ENCODE measurements at regions not wholly inside any gene's neighbourhood (a gene's known extent, or its start where the extent isn't known, plus 50 kb on each side); places are given as distances from the start of the nearest gene placed in this dataset.

DNA sequence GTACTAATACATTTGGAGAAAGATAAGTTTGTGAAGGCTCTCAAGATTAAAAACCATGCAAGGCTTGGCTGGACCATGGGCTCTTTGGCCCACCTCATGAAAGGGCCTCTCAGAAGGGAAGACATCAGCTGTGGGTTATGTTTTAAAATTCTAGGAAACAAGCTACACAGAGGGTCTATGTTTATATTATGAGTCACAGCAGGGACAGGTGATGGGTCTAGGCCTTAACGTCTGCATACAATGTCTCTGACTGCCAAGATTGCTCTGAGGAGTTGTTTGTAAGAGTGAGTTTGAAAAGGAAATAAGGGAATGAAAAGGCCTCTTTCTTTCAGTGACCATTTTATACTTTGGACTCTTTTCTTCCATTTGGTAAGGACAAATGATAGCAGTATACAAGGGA is 77.0 kb upstream of the ARMCX2 start:
- H3K27ac Mint-ChIP-seq (ENCODE audit: unreplicated experiment): no peak overlapping the region
- no peak overlapping the region for H3K4me3 Mint-ChIP-seq (ENCODE audit: unreplicated experiment)
- no peaks in the 10 kb centered on the region for H3K4me1 Mint-ChIP-seq (ENCODE audit: unreplicated experiment)
- DNase-seq (ENCODE audit: extremely low spot score, unreplicated experiment): no peak
- TF ChIP-seq, protein P1, sequence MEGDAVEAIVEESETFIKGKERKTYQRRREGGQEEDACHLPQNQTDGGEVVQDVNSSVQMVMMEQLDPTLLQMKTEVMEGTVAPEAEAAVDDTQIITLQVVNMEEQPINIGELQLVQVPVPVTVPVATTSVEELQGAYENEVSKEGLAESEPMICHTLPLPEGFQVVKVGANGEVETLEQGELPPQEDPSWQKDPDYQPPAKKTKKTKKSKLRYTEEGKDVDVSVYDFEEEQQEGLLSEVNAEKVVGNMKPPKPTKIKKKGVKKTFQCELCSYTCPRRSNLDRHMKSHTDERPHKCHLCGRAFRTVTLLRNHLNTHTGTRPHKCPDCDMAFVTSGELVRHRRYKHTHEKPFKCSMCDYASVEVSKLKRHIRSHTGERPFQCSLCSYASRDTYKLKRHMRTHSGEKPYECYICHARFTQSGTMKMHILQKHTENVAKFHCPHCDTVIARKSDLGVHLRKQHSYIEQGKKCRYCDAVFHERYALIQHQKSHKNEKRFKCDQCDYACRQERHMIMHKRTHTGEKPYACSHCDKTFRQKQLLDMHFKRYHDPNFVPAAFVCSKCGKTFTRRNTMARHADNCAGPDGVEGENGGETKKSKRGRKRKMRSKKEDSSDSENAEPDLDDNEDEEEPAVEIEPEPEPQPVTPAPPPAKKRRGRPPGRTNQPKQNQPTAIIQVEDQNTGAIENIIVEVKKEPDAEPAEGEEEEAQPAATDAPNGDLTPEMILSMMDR (IDR thresholded peaks at IDR 0.05): no peak
- no peaks in the 10 kb centered on the region for H3K36me3 Mint-ChIP-seq (ENCODE audit: unreplicated experiment)
- H3K9me3 Mint-ChIP-seq (ENCODE audit: unreplicated experiment): peaks cover 9% of the 10 kb centered on the region
- H3K27me3 Mint-ChIP-seq (ENCODE audit: unreplicated experiment): no peaks in the 10 kb centered on the region

DNA sequence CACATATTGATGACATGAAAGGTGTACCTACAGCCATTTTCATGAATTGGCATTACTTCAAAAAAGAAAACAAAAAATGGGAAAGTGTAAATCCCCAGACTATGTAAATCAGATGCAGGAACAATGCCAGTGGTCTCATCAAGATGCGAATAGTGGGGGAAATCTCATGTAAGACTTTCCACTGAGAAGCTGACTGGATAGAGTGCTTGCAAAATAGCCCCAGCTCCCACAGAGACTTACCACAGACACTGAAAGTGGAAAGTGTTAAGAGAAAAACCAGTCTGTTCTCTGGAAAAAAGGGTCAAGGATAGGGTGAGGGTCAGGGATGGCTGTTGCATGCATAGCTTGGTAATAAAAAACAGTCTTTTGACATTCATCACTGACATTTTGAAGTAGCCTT is 73.2 kb upstream of the ARMCX2 start:
- DNase-seq (ENCODE audit: extremely low spot score, unreplicated experiment): no peak
- no peak overlapping the region for H3K4me3 Mint-ChIP-seq (ENCODE audit: unreplicated experiment)
- no peaks in the 10 kb centered on the region for H3K36me3 Mint-ChIP-seq (ENCODE audit: unreplicated experiment)
- TF ChIP-seq, protein P1 (IDR thresholded peaks at IDR 0.05): no peak
- H3K27ac Mint-ChIP-seq (ENCODE audit: unreplicated experiment): no peak overlapping the region
- no peaks in the 10 kb centered on the region for H3K27me3 Mint-ChIP-seq (ENCODE audit: unreplicated experiment)
- peaks cover 9% of the 10 kb centered on the region for H3K9me3 Mint-ChIP-seq (ENCODE audit: unreplicated experiment)
- no peaks in the 10 kb centered on the region for H3K4me1 Mint-ChIP-seq (ENCODE audit: unreplicated experiment)

DNA sequence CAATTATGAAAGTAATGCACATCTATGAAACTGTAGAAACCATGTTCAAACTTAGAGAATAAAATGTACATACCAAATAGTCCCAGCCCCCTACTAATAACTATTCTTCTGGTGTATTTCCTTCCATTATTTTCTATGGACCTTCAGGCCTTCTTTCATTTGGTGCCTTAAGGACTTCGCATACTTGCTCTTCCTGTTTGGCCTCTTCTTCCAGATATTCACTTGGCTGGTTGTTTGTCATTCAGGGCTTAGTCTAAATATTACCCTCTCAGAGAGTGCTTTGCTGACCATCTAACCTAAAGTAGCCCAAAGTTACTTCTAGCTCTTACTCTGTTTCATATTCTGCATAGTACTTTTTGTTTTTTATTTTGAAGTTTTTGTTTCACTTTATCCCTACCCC is 70.3 kb upstream of the ARMCX2 start:
- peaks cover 3% of the 10 kb centered on the region for H3K27me3 Mint-ChIP-seq (ENCODE audit: unreplicated experiment)
- H3K9me3 Mint-ChIP-seq (ENCODE audit: unreplicated experiment): peaks cover 3% of the 10 kb centered on the region
- DNase-seq (ENCODE audit: extremely low spot score, unreplicated experiment): no peak
- no peak overlapping the region for H3K4me3 Mint-ChIP-seq (ENCODE audit: unreplicated experiment)
- TF ChIP-seq, protein P1 (IDR thresholded peaks at IDR 0.05): no peak
- H3K27ac Mint-ChIP-seq (ENCODE audit: unreplicated experiment): no peak overlapping the region
- H3K4me1 Mint-ChIP-seq (ENCODE audit: unreplicated experiment): no peaks in the 10 kb centered on the region
- no peaks in the 10 kb centered on the region for H3K36me3 Mint-ChIP-seq (ENCODE audit: unreplicated experiment)
